ENCODE measurements at regions not wholly inside any gene's neighbourhood (a gene's known extent, or its start where the extent isn't known, plus 50 kb on each side); places are given as distances from the start of the nearest gene placed in this dataset.

DNA sequence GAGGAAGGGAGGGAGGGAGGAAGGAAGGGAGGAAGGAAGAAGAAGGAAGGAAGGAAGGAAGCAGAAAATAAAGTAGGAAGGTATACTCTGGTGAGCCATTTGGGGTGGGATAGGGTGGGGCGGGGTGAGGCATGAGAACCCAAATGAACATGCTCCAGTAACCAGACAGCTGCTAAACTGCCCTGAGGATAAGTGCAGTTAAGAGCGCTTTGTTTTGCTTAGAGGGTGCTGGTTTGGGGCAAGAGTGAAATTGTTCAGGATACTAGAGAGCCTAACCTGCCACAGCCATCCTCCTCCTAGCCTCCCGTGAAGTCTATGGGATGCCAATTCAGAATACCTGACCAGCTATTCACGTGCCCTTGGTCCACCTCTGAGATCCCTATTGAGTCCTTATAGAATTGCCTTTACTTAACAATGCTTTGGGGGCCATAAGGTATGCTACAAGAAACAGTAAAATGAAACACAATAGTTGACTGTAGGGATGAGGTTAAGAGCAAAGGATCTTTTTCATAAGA, 59.0 kb upstream of the ATF3 start:
- Histone ChIP-seq H3K9ac (ENCODE audit: extremely low read depth, low read length, poor library complexity, severe bottlenecking) (no peak overlapping the region), H3K9me3 (ENCODE audit: control insufficient read depth, low read length) (no peaks in the 10 kb centered on the region), H3K4me1 (ENCODE audit: control insufficient read depth, insufficient read depth, low read length) (no peaks in the 10 kb centered on the region), H3K36me3 (ENCODE audit: control insufficient read depth, insufficient read depth, low read length) (no peaks in the 10 kb centered on the region), H3K27me3 (ENCODE audit: control insufficient read depth, insufficient read depth, low read length, poor library complexity, severe bottlenecking) (no peaks in the 10 kb centered on the region), H3K4me3 (ENCODE audit: low read length) (no peak overlapping the region), H3K27ac (ENCODE audit: low read depth, low read length) (no peak overlapping the region)
- Mint-ChIP-seq H3K4me3 (no peak overlapping the region), H3K36me3 (ENCODE audit: low read depth) (no peaks in the 10 kb centered on the region), H3K27me3 (ENCODE audit: insufficient read depth) (no peaks in the 10 kb centered on the region), H3K9me3 (no peaks in the 10 kb centered on the region), H3K4me1 (peaks cover 8% of the 10 kb centered on the region), H3K27ac (no peak overlapping the region)
- 71 to 78% methylated on average over 4 of the region's 4 CpGs for WGBS, 2 experiments (ENCODE audit: insufficient coverage in 1 of 2, insufficient read length in 1 of 2)
- TF ChIP-seq, protein P1, sequence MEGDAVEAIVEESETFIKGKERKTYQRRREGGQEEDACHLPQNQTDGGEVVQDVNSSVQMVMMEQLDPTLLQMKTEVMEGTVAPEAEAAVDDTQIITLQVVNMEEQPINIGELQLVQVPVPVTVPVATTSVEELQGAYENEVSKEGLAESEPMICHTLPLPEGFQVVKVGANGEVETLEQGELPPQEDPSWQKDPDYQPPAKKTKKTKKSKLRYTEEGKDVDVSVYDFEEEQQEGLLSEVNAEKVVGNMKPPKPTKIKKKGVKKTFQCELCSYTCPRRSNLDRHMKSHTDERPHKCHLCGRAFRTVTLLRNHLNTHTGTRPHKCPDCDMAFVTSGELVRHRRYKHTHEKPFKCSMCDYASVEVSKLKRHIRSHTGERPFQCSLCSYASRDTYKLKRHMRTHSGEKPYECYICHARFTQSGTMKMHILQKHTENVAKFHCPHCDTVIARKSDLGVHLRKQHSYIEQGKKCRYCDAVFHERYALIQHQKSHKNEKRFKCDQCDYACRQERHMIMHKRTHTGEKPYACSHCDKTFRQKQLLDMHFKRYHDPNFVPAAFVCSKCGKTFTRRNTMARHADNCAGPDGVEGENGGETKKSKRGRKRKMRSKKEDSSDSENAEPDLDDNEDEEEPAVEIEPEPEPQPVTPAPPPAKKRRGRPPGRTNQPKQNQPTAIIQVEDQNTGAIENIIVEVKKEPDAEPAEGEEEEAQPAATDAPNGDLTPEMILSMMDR (conservative IDR thresholded peaks at IDR 0.05): no peak
- no peak for DNase-seq

DNA sequence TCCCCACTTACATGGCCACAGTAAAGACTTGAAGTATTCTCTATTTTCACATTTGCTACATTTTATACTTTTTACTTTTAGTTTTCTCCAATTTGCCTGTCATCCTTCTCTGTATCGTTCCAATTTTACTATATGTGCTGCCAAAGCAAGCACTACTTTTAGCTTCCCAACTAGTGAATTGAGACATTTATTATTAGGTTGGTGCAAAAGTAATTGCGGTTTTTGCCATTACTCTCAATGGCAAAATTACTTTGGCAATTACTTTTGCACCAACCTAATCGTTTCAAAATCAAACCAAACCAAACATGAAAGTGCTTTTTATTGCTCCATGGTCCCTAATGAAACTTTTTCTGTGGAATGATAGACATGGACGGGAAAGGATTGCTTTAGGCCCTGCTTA, 56.6 kb upstream of the ATF3 start:
- WGBS, 2 experiments (ENCODE audit: insufficient coverage in 1 of 2, insufficient read length in 1 of 2): 90 to 100% methylated on average over 2 to 4 of the region's 4 CpGs
- no peaks in the 10 kb centered on the region for H3K4me1 ChIP-seq (ENCODE audit: control insufficient read depth, insufficient read depth, low read length)
- H3K9me3 Mint-ChIP-seq: no peaks in the 10 kb centered on the region
- H3K27me3 Mint-ChIP-seq (ENCODE audit: insufficient read depth): no peaks in the 10 kb centered on the region
- H3K36me3 ChIP-seq (ENCODE audit: control insufficient read depth, insufficient read depth, low read length): no peaks in the 10 kb centered on the region
- H3K27ac ChIP-seq (ENCODE audit: low read depth, low read length): no peak overlapping the region
- peaks cover 5% of the 10 kb centered on the region for H3K9me3 ChIP-seq (ENCODE audit: control insufficient read depth, low read length)
- TF ChIP-seq, protein P1 (conservative IDR thresholded peaks at IDR 0.05): no peak
- no peak overlapping the region for H3K4me3 ChIP-seq (ENCODE audit: low read length)
- DNase-seq: no peak
- no peak overlapping the region for H3K4me3 Mint-ChIP-seq
- peaks cover 7% of the 10 kb centered on the region for H3K4me1 Mint-ChIP-seq
- no peak overlapping the region for H3K9ac ChIP-seq (ENCODE audit: extremely low read depth, low read length, poor library complexity, severe bottlenecking)
- H3K27me3 ChIP-seq (ENCODE audit: control insufficient read depth, insufficient read depth, low read length, poor library complexity, severe bottlenecking): no peaks in the 10 kb centered on the region
- no peaks in the 10 kb centered on the region for H3K36me3 Mint-ChIP-seq (ENCODE audit: low read depth)
- no peak overlapping the region for H3K27ac Mint-ChIP-seq

DNA sequence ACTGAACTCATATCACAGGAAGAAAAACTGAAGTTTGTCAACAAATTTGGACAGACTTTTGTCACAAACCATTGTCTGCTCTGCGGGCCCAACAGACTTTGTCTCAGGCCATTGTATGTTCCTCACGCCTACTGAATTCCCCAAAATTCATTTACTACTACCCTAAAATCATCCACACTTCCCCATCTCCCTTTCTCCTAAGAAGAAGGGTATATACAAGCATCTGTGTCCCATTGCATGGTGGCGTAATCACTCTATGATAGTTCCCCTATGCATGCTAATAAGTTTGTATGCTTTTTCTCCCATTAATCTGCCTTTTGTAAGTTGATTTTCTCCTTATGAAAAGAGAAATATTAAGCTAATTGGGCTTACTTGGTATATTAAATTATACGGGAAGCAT, 54.9 kb upstream of the ATF3 start:
- H3K4me1 ChIP-seq (ENCODE audit: control insufficient read depth, insufficient read depth, low read length): no peaks in the 10 kb centered on the region
- H3K9ac ChIP-seq (ENCODE audit: extremely low read depth, low read length, poor library complexity, severe bottlenecking): no peak overlapping the region
- Mint-ChIP-seq H3K36me3 (ENCODE audit: low read depth) (no peaks in the 10 kb centered on the region), H3K27me3 (ENCODE audit: insufficient read depth) (no peaks in the 10 kb centered on the region), H3K4me1 (peaks cover 13% of the 10 kb centered on the region), H3K9me3 (no peaks in the 10 kb centered on the region), H3K4me3 (no peak overlapping the region), H3K27ac (no peak overlapping the region)
- peaks cover 5% of the 10 kb centered on the region for H3K9me3 ChIP-seq (ENCODE audit: control insufficient read depth, low read length)
- no peak overlapping the region for H3K4me3 ChIP-seq (ENCODE audit: low read length)
- no peaks in the 10 kb centered on the region for H3K27me3 ChIP-seq (ENCODE audit: control insufficient read depth, insufficient read depth, low read length, poor library complexity, severe bottlenecking)
- 83 to 89% methylated on average over 3 to 4 of the region's 4 CpGs for WGBS, 2 experiments (ENCODE audit: insufficient coverage in 1 of 2, insufficient read length in 1 of 2)
- TF ChIP-seq, protein P1 (conservative IDR thresholded peaks at IDR 0.05): no peak
- no peaks in the 10 kb centered on the region for H3K36me3 ChIP-seq (ENCODE audit: control insufficient read depth, insufficient read depth, low read length)
- DNase-seq: no peak
- H3K27ac ChIP-seq (ENCODE audit: low read depth, low read length): no peak overlapping the region

Data from endodermal cell (in vitro differentiated cells).